Neural cell (in vitro differentiated cells): ENCODE measurements at regions not wholly inside any gene's neighbourhood (a gene's known extent, or its start where the extent isn't known, plus 50 kb on each side); places are given as distances from the start of the nearest gene placed in this dataset.

Source experiments
- H2AFZ ChIP-seq: fragments of 200-600, 300-800 bp; sonication (generic), shearing (Covaris generic); 2 replicates; pipeline ENCODE4 v1.6.0; 2014; ENCODE audit warnings: low read depth, mild to moderate bottlenecking, antibody characterized with exemption, low read length, moderate library complexity
- H3F3A ChIP-seq: fragments of 200-600 bp; shearing (Covaris generic); 2 replicates; pipeline ENCODE4 v1.6.1; 2016; ENCODE audit warnings: mild to moderate bottlenecking, moderate library complexity, mixed read lengths, antibody characterized with exemption, low read length; ENCODE audit not compliant: insufficient read depth, poor library complexity, severe bottlenecking
- H3K27ac ChIP-seq: fragments of 200-600, 300-800 bp; sonication (generic), shearing (Covaris generic); 2 replicates; pipeline ENCODE4 v1.5.1; 2014; ENCODE audit warnings: mild to moderate bottlenecking, low read length, moderate library complexity
- H3K27me3 ChIP-seq: fragments of 300-800, 200-600 bp; sonication (generic), shearing (Covaris generic); 2 replicates; pipeline ENCODE4 v1.6.0; 2014; ENCODE audit warnings: mild to moderate bottlenecking, low read depth, low read length, moderate library complexity; ENCODE audit not compliant: insufficient read depth
- H3K36me3 ChIP-seq: fragments of 300-800, 200-600 bp; sonication (generic), shearing (Covaris generic); 2 replicates; pipeline ENCODE4 v1.5.1; 2014; ENCODE audit warnings: mild to moderate bottlenecking, antibody characterized with exemption, low read length, moderate library complexity; ENCODE audit not compliant: insufficient read depth
- H3K4me2 ChIP-seq: fragments of 300-800, 200-600 bp; sonication (generic), shearing (Covaris generic); 2 replicates; pipeline ENCODE4 v1.6.0; 2014; ENCODE audit warnings: mild to moderate bottlenecking, low read length
- H3K4me3 ChIP-seq: fragments of 300-800, 200-600 bp; sonication (generic), shearing (Covaris generic); 2 replicates; pipeline ENCODE4 v1.5.1; 2014; ENCODE audit warnings: mild to moderate bottlenecking, low read length, moderate library complexity
- H3K79me2 ChIP-seq: fragments of 200-600 bp; shearing (Covaris generic); replicated peaks from 2 replicates; pipeline ENCODE4 v1.6.0; 2014; ENCODE audit warnings: mild to moderate bottlenecking, low read length, moderate library complexity; ENCODE audit not compliant: insufficient read depth
- H3K9ac ChIP-seq: fragments of 300-800, 200-600 bp; sonication (generic), shearing (Covaris generic); 2 replicates; pipeline ENCODE4 v1.6.1; 2016; ENCODE audit warnings: mild to moderate bottlenecking, low read length, mixed read lengths
- H3K9me2 ChIP-seq: fragments of 200-600 bp; shearing (Covaris generic); 2 replicates; pipeline ENCODE4 v1.6.1; 2016; ENCODE audit warnings: mild to moderate bottlenecking, low read length, mixed read lengths; ENCODE audit not compliant: insufficient read depth
- H3K9me3 ChIP-seq: fragments of 200-600, 300-800 bp; sonication (generic), shearing (Covaris generic); 2 replicates; pipeline ENCODE4 v1.6.1; 2016; ENCODE audit warnings: mild to moderate bottlenecking, mixed run types, low read length, moderate library complexity, mixed read lengths
- H4K20me1 ChIP-seq: fragments of 200-600 bp; shearing (Covaris generic); 2 replicates; pipeline ENCODE4 v1.6.1; 2016; ENCODE audit warnings: mild to moderate bottlenecking, mixed run types; ENCODE audit not compliant: insufficient read depth
- EP300 ChIP-seq: fragments of 450-650 bp; conservative IDR thresholded peaks from 2 replicates; pipeline ENCODE4 v1.6.1; 2014; ENCODE audit warnings: antibody characterized with exemption, mild to moderate bottlenecking, moderate library complexity; ENCODE audit not compliant: poor library complexity, severe bottlenecking
- EZH2 ChIP-seq: fragments of 200-600, 300-800 bp; shearing (Covaris generic), sonication (generic); IDR thresholded peaks from 2 replicates; pipeline ENCODE4 v1.6.1; 2014; ENCODE audit warnings: antibody characterized with exemption, low read length, borderline replicate concordance, mild to moderate bottlenecking; ENCODE audit not compliant: insufficient read depth, poor library complexity, severe bottlenecking
- MXI1 ChIP-seq: fragments of 450-650 bp; conservative IDR thresholded peaks from 2 replicates; pipeline ENCODE4 v1.6.1; 2014; ENCODE audit warnings: antibody characterized with exemption, mild to moderate bottlenecking; ENCODE audit not compliant: poor library complexity, severe bottlenecking
- POLR2AphosphoS5 ChIP-seq: IDR thresholded peaks from 2 replicates; pipeline ENCODE4 v1.6.1; 2012
- RAD21 ChIP-seq: fragments of 450-650 bp; conservative IDR thresholded peaks from 2 replicates; pipeline ENCODE4 v1.6.1; 2014; ENCODE audit warnings: antibody characterized with exemption, mild to moderate bottlenecking, moderate library complexity
- SMC3 ChIP-seq: fragments of 450-650 bp; conservative IDR thresholded peaks from 2 replicates; pipeline ENCODE4 v1.6.1; 2014; ENCODE audit warnings: antibody characterized with exemption, mild to moderate bottlenecking, moderate library complexity; ENCODE audit not compliant: poor library complexity
- TAF1 ChIP-seq: IDR thresholded peaks from 2 replicates; pipeline ENCODE4 v1.6.1; 2012; ENCODE audit warnings: low read depth
- TF ChIP-seq, protein P1 (sequence below): fragments of 450-650 bp; IDR thresholded peaks from 2 replicates; pipeline ENCODE4 v1.5.1; 2014; ENCODE audit warnings: antibody characterized with exemption, mild to moderate bottlenecking, moderate library complexity; ENCODE audit not compliant: poor library complexity, severe bottlenecking
- TF ChIP-seq, protein P2 (sequence below): IDR thresholded peaks from 2 replicates; pipeline ENCODE4 v1.6.1; 2012; ENCODE audit warnings: borderline replicate concordance

DNA sequence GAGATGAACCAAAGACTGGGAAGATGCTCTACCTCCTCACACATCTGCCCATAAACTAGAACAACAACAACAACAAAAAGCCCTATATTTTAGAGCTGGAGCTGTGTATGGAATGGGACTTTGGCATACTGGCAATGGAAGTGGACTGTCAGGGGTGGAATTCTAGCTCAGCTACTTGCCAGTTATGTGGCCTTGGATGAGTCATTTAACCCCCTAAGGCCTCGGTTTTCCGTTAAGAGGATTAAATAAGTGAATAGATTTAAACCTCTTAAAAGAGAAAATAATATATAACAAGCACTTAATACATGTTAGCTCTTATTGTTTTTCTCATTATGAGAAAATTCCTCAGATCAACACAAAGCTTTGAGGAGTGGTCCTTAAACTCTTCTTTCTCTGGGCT is 195.0 kb downstream of the KIF18A start:
- no peaks in the 10 kb centered on the region for H4K20me1 ChIP-seq
- H3K4me3 ChIP-seq, result no peak overlapping the region
- no peak overlapping the region for H2AFZ ChIP-seq
- H3K27ac ChIP-seq, result no peak overlapping the region
- H3K9ac ChIP-seq, result no peak overlapping the region
- no peaks in the 10 kb centered on the region for H3K9me3 ChIP-seq
- H3K27me3 ChIP-seq, result peaks cover 11% of the 10 kb centered on the region
- TF ChIP-seq RAD21 (no peak), POLR2AphosphoS5 (no peak), EZH2 (no peak), EP300 (no peak), TAF1 (no peak), SMC3 (no peak), MXI1 (no peak)
- TF ChIP-seq, protein P1, sequence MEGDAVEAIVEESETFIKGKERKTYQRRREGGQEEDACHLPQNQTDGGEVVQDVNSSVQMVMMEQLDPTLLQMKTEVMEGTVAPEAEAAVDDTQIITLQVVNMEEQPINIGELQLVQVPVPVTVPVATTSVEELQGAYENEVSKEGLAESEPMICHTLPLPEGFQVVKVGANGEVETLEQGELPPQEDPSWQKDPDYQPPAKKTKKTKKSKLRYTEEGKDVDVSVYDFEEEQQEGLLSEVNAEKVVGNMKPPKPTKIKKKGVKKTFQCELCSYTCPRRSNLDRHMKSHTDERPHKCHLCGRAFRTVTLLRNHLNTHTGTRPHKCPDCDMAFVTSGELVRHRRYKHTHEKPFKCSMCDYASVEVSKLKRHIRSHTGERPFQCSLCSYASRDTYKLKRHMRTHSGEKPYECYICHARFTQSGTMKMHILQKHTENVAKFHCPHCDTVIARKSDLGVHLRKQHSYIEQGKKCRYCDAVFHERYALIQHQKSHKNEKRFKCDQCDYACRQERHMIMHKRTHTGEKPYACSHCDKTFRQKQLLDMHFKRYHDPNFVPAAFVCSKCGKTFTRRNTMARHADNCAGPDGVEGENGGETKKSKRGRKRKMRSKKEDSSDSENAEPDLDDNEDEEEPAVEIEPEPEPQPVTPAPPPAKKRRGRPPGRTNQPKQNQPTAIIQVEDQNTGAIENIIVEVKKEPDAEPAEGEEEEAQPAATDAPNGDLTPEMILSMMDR, result no peak
- TF ChIP-seq, protein P2, sequence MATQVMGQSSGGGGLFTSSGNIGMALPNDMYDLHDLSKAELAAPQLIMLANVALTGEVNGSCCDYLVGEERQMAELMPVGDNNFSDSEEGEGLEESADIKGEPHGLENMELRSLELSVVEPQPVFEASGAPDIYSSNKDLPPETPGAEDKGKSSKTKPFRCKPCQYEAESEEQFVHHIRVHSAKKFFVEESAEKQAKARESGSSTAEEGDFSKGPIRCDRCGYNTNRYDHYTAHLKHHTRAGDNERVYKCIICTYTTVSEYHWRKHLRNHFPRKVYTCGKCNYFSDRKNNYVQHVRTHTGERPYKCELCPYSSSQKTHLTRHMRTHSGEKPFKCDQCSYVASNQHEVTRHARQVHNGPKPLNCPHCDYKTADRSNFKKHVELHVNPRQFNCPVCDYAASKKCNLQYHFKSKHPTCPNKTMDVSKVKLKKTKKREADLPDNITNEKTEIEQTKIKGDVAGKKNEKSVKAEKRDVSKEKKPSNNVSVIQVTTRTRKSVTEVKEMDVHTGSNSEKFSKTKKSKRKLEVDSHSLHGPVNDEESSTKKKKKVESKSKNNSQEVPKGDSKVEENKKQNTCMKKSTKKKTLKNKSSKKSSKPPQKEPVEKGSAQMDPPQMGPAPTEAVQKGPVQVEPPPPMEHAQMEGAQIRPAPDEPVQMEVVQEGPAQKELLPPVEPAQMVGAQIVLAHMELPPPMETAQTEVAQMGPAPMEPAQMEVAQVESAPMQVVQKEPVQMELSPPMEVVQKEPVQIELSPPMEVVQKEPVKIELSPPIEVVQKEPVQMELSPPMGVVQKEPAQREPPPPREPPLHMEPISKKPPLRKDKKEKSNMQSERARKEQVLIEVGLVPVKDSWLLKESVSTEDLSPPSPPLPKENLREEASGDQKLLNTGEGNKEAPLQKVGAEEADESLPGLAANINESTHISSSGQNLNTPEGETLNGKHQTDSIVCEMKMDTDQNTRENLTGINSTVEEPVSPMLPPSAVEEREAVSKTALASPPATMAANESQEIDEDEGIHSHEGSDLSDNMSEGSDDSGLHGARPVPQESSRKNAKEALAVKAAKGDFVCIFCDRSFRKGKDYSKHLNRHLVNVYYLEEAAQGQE, result no peak
- H3K9me2 ChIP-seq, result no peaks in the 10 kb centered on the region
- no peaks in the 10 kb centered on the region for H3K79me2 ChIP-seq
- H3K4me2 ChIP-seq, result no peak overlapping the region
- H3F3A ChIP-seq, result no peaks in the 10 kb centered on the region
- H3K36me3 ChIP-seq, result no peaks in the 10 kb centered on the region

DNA sequence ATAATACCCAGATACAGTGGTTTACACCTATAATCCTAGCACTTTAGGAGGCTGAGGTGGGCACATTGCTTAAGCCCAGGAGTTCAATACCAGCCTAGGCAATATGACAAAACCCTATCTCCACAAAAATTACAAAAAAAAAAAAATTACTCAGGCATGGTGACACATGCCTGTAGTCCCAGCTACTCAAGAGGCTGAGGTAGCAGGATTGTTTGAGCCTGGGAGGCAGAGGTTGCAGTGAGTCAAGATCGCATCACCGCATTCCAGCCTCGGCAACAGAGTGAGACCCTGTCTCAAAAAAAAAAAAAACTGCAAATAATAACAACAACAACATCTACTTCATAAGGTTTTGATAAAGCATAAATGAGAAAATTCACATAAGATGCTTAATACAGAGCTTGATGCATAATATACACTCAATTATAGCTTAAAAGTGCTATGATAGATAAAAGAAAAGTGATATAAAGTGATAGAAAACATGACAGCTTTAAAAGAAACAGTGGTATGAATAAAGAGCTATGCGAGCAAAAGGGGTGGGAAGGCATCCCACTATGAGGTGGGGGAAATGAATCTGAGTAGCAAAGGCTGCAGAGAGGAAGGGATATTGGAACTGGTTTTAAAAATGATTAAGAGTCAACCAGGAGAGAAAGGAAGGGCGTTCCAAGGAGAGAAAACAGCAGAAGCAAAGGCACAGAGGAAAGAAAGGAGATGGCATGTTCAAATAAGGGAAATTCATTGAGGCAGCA is 197.6 kb downstream of the KIF18A start:
- Histone ChIP-seq H3F3A (no peaks in the 10 kb centered on the region), H2AFZ (no peak overlapping the region), H3K9me2 (no peaks in the 10 kb centered on the region), H4K20me1 (no peaks in the 10 kb centered on the region), H3K79me2 (no peaks in the 10 kb centered on the region), H3K9me3 (no peaks in the 10 kb centered on the region), H3K4me2 (no peak overlapping the region), H3K27ac (no peak overlapping the region), H3K36me3 (no peaks in the 10 kb centered on the region), H3K9ac (no peak overlapping the region), H3K4me3 (no peak overlapping the region), H3K27me3 (peaks cover 22% of the 10 kb centered on the region)
- TF ChIP-seq, protein P1, result no peak
- TF ChIP-seq POLR2AphosphoS5, result no peak
- TF ChIP-seq EP300, result no peak
